Skeletal muscle tissue (tissue), 3 donors: ENCODE measurements at regions not wholly inside any gene's neighbourhood (a gene's known extent, or its start where the extent isn't known, plus 50 kb on each side); places are given as distances from the start of the nearest gene placed in this dataset.

ENCODE experiments used
- H3K27ac ChIP-seq: one replicate; pipeline ENCODE4 v1.7.0; 2013; ENCODE audit warnings: mild to moderate bottlenecking, low read depth, low read length, inconsistent platforms
- H3K27me3 ChIP-seq, 3 donors: one replicate each; pipeline ENCODE4 v1.7.0; 2013; ENCODE audit warnings: low read length in 3 of 3; ENCODE audit not compliant: control insufficient read depth in 3 of 3, insufficient read depth in 3 of 3
- H3K36me3 ChIP-seq, 3 donors: one replicate each; pipeline ENCODE4 v1.7.0; 2013; ENCODE audit warnings: low read length in 3 of 3; ENCODE audit not compliant: control insufficient read depth in 3 of 3, insufficient read depth in 3 of 3
- H3K4me1 ChIP-seq, 3 donors: one replicate each; pipeline ENCODE4 v1.7.0; 2013; ENCODE audit warnings: low read length in 3 of 3, mild to moderate bottlenecking in 3 of 3; ENCODE audit not compliant: control insufficient read depth in 3 of 3, insufficient read depth in 3 of 3
- H3K4me3 ChIP-seq, 3 donors: one replicate each; pipeline ENCODE4 v1.7.0; 2013; ENCODE audit warnings: low read length in 3 of 3
- H3K9ac ChIP-seq, 3 donors: one replicate each; pipeline ENCODE4 v1.7.0; 2013; ENCODE audit warnings: low read length in 3 of 3, mild to moderate bottlenecking in 3 of 3, moderate library complexity in 2 of 3, low read depth in 1 of 3
- H3K9me3 ChIP-seq, 3 donors: one replicate each; pipeline ENCODE4 v1.7.0; 2013; ENCODE audit warnings: low read length in 3 of 3; ENCODE audit not compliant: control insufficient read depth in 3 of 3
- donor health status: Osteomylitis.

GRCh38 chr20:61133611-61134010, 118.5 kb upstream of the CDH4 start:
- H3K9ac ChIP-seq = no peak overlapping the region
- peaks cover 0 to 4% (median 0%) of the 10 kb centered on the region in 3 donors for H3K4me1 ChIP-seq
- H3K9me3 ChIP-seq = no peaks in the 10 kb centered on the region
- H3K27ac ChIP-seq = no peak overlapping the region
- peaks cover 34 to 40% (median 36%) of the 10 kb centered on the region in 3 donors for H3K27me3 ChIP-seq
- no peak overlapping the region for H3K4me3 ChIP-seq
- H3K36me3 ChIP-seq = no peaks in the 10 kb centered on the region

- no peak overlapping the region for H3K9ac ChIP-seq
Measured at GRCh38 chr20:61134296-61135030, 117.6 kb upstream of the CDH4 start.

GRCh38 chr20:61135266-61135665, 116.8 kb upstream of the CDH4 start:
- H3K4me1 ChIP-seq = peaks cover 0 to 4% (median 0%) of the 10 kb centered on the region in 3 donors
- no peak overlapping the region for H3K9ac ChIP-seq
- no peaks in the 10 kb centered on the region for H3K36me3 ChIP-seq
- H3K27ac ChIP-seq = no peak overlapping the region
- peaks cover 27 to 35% (median 28%) of the 10 kb centered on the region in 3 donors for H3K27me3 ChIP-seq
- no peak overlapping the region for H3K4me3 ChIP-seq
- H3K9me3 ChIP-seq = no peaks in the 10 kb centered on the region

More at GRCh38 chr20:61134296-61135030, 117.6 kb upstream of the CDH4 start:
- H3K27ac ChIP-seq = no peak overlapping the region
- H3K4me3 ChIP-seq = no peak overlapping the region
- H3K27me3 ChIP-seq = peaks cover 35 to 42% (median 36%) of the 10 kb centered on the region in 3 donors
- H3K4me1 ChIP-seq = peaks cover 0 to 4% (median 0%) of the 10 kb centered on the region in 3 donors
- H3K9me3 ChIP-seq = no peaks in the 10 kb centered on the region
- no peaks in the 10 kb centered on the region for H3K36me3 ChIP-seq

GRCh38 chr20:61135968-61136367, 116.1 kb upstream of the CDH4 start:
- H3K36me3 ChIP-seq = no peaks in the 10 kb centered on the region
- peaks cover 27 to 32% (median 28%) of the 10 kb centered on the region in 3 donors for H3K27me3 ChIP-seq
- no peaks in the 10 kb centered on the region for H3K9me3 ChIP-seq
- peaks cover 0 to 4% (median 0%) of the 10 kb centered on the region in 3 donors for H3K4me1 ChIP-seq
- no peak overlapping the region for H3K4me3 ChIP-seq
- peak overlapping the region in 1 of 3 donors; percentile 3 for H3K9ac ChIP-seq
- H3K27ac ChIP-seq = no peak overlapping the region

- H3K27me3 ChIP-seq = peaks cover 19% of the 10 kb centered on the region in 3 donors
- no peak overlapping the region for H3K4me3 ChIP-seq
- H3K9me3 ChIP-seq = peaks cover 0 to 1% (median 0%) of the 10 kb centered on the region in 3 donors
- no peak overlapping the region for H3K9ac ChIP-seq
- peaks cover 0 to 4% (median 0%) of the 10 kb centered on the region in 3 donors for H3K4me1 ChIP-seq
- no peak overlapping the region for H3K27ac ChIP-seq
- no peaks in the 10 kb centered on the region for H3K36me3 ChIP-seq
Measured at GRCh38 chr20:61138566-61138965, 113.5 kb upstream of the CDH4 start.

GRCh38 chr20:61139031-61139430, 113.0 kb upstream of the CDH4 start:
- Histone ChIP-seq H3K4me3 (no peak overlapping the region), H3K36me3 (no peaks in the 10 kb centered on the region), H3K9me3 (peaks cover 0 to 1% (median 0%) of the 10 kb centered on the region in 3 donors), H3K27me3 (peaks cover 16 to 18% (median 18%) of the 10 kb centered on the region in 3 donors), H3K4me1 (peaks cover 0 to 4% (median 0%) of the 10 kb centered on the region in 3 donors), H3K27ac (no peak overlapping the region), H3K9ac (no peak overlapping the region)

- no peak overlapping the region for H3K27ac ChIP-seq
- no peak overlapping the region for H3K9ac ChIP-seq
- peaks cover 0 to 2% (median 1%) of the 10 kb centered on the region in 3 donors for H3K9me3 ChIP-seq
- H3K27me3 ChIP-seq = peaks cover 6 to 9% (median 9%) of the 10 kb centered on the region in 3 donors
- peaks cover 0 to under 1% (median 0%) of the 10 kb centered on the region in 3 donors for H3K4me1 ChIP-seq
- H3K36me3 ChIP-seq = no peaks in the 10 kb centered on the region
- no peak overlapping the region for H3K4me3 ChIP-seq
Measured at GRCh38 chr20:61140576-61140975, 111.5 kb upstream of the CDH4 start.

- H3K4me1 ChIP-seq = no peaks in the 10 kb centered on the region
- H3K9ac ChIP-seq = no peak overlapping the region
- H3K27me3 ChIP-seq = peaks cover 0 to 4% (median 0%) of the 10 kb centered on the region in 3 donors
- no peak overlapping the region for H3K27ac ChIP-seq
- H3K36me3 ChIP-seq = no peaks in the 10 kb centered on the region
- H3K4me3 ChIP-seq = no peak overlapping the region
- peaks cover 0 to 2% (median 1%) of the 10 kb centered on the region in 3 donors for H3K9me3 ChIP-seq
Measured at GRCh38 chr20:61146023-61146422, 106.0 kb upstream of the CDH4 start.

- Histone ChIP-seq H3K27ac (no peak overlapping the region), H3K4me3 (no peak overlapping the region), H3K9ac (no peak overlapping the region), H3K9me3 (peaks cover 0 to 3% (median 0%) of the 10 kb centered on the region in 3 donors), H3K4me1 (no peaks in the 10 kb centered on the region), H3K36me3 (no peaks in the 10 kb centered on the region), H3K27me3 (peaks cover 0 to 4% (median 0%) of the 10 kb centered on the region in 3 donors)
Measured at GRCh38 chr20:61149636-61150035, 102.4 kb upstream of the CDH4 start.

- no peaks in the 10 kb centered on the region for H3K36me3 ChIP-seq
Measured at GRCh38 chr20:61157301-61157700, 94.8 kb upstream of the CDH4 start.

More at GRCh38 chr20:61157301-61157700, 94.8 kb upstream of the CDH4 start:
- Histone ChIP-seq H3K9ac (no peak overlapping the region), H3K4me3 (no peak overlapping the region), H3K27me3 (no peaks in the 10 kb centered on the region), H3K9me3 (no peaks in the 10 kb centered on the region), H3K27ac (no peak overlapping the region), H3K4me1 (no peaks in the 10 kb centered on the region)
